Sigmoid colon (tissue), 6 donors: ENCODE measurements at regions not wholly inside any gene's neighbourhood (a gene's known extent, or its start where the extent isn't known, plus 50 kb on each side); places are given as distances from the start of the nearest gene placed in this dataset.
A peak's percentile ranks its signal among the peaks of the same experiment; 100 is the strongest.

Source experiments
- DNase-seq: peaks from one replicate; pipeline ENCODE4 v3.0.0-alpha.2; 2019
- H3K27ac ChIP-seq, 4 donors: fragments of 200-600 bp; sonication (generic); one replicate each; pipeline ENCODE4 v1.5.1; 2016 to 2019; ENCODE audit warnings: mild to moderate bottlenecking in 1 of 4
- H3K27me3 ChIP-seq, 3 donors: fragments of 200-600 bp; sonication (generic); one replicate each; pipeline ENCODE4 v1.5.1; 2019; ENCODE audit warnings: mild to moderate bottlenecking in 1 of 3
- H3K36me3 ChIP-seq, 4 donors: fragments of 200-600 bp; sonication (generic); one replicate each; pipeline ENCODE4 v1.5.1; 2016 to 2019
- H3K4me1 ChIP-seq, 4 donors: fragments of 200-600 bp; sonication (generic); one replicate each; pipeline ENCODE4 v1.5.1; 2017 to 2019
- H3K4me3 ChIP-seq, 4 donors: fragments of 200-600 bp; sonication (generic); one replicate each; pipeline ENCODE4 v1.5.1; 2017 to 2019; ENCODE audit warnings: mild to moderate bottlenecking in 2 of 4, moderate library complexity in 1 of 4
- H3K9me3 ChIP-seq, 4 donors: fragments of 200-600 bp in 3 of 4; sonication (generic) in 3 of 4; one replicate each; pipeline versions ENCODE4 v1.5.1 to v1.6.1; 2013 to 2019
- EP300 ChIP-seq, 4 donors: sonication (generic); formaldehyde crosslinking; IDR thresholded peaks; one replicate each; pipeline ENCODE4 v1.6.1; 2017; ENCODE audit warnings: antibody characterized with exemption in 4 of 4
- POLR2A ChIP-seq, 2 donors: fragments of 450-650 bp; IDR thresholded peaks; one replicate each; pipeline ENCODE4 v1.6.1; 2016; ENCODE audit warnings: antibody characterized with exemption in 2 of 2, mild to moderate bottlenecking in 2 of 2, moderate library complexity in 2 of 2
- POLR2AphosphoS5 ChIP-seq, 4 donors: sonication (generic); formaldehyde crosslinking; IDR thresholded peaks; one replicate each; pipeline ENCODE4 v1.6.1; 2017; ENCODE audit warnings: antibody characterized with exemption in 4 of 4
- WGBS, 2 donors: extraction: QIAGEN DNeasy Blood & Tissue Kit; methylation state at CpG; one replicate each; pipeline ENCODE4 v1.1.7; 2013; 5-methylcytosine and 5-hydroxymethylcytosine counted together
- intact Hi-C: fragments of 100-400 bp; cut with DNase I; formaldehyde crosslinking; loops from one replicate; pipeline ENCODE4 v1.15.1; 2023
- TF ChIP-seq, protein P1 (sequence below), 4 experiments: fragments of 450-650 bp in 3 of 4; fragments of 200-600 bp in 1 of 4; IDR thresholded peaks; one replicate each; pipeline ENCODE4 v1.5.1; 2016 to 2019; ENCODE audit warnings: antibody characterized with exemption in 4 of 4, mild to moderate bottlenecking in 3 of 4, moderate library complexity in 2 of 4
- donor health status: healthy with polysubstance abuse.
- donor health status: healthy.

DNA sequence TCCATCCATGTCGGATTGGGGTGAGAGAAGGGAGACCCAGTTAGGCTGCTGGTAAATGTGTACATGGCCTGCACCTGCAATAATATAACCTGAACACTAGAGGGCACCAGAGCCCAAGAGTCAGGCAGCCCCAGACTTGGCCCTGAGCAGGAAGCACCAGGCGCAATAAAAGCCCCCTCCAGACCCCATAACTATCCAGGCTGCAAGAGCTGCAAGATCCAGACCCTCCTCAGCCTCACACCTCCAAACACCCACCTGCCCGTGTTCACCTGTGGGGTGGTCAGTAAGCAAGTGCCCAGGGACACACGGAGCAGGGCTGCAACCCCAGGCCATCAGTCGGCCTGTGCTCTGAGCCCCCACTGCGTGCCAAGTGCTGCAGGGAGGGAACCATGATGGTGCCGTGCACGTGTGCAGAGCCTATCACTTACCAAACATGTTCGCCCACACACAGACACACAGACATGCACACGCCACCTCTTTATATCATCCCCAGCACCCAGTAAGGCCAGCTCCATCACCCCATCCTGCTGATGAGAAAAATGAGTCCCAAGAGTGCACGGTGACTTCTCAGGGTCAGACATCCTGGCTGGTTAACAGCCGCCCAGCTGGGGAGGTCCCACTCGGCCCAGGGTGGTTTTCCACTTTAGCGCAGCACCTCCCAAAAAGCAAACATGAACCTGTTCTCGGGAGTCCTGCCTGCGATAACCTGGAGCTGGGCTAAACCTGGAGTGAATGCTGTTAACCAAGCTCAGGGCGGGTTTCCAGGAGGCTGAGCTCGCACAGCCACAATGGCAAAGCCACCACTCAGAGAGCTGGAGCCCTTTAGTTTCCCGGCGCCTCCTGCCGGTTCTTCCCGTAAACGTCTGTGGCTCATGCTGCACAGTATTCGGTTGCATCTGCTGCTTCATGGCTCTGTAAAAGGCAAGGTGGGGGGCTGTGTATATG lies 439.8 kb downstream of the SOX9 start:
- intact Hi-C loops: no loop called here
- DNase-seq: no peak
- H3K36me3 ChIP-seq: no peaks in the 10 kb centered on the region
- WGBS, 2 donors: 15 to 57% methylated on average over 24 of the region's 24 CpGs
- H3K4me3 ChIP-seq: no peak overlapping the region
- no peaks in the 10 kb centered on the region for H3K4me1 ChIP-seq
- no peaks in the 10 kb centered on the region for H3K9me3 ChIP-seq
- no peak overlapping the region for H3K27ac ChIP-seq
- peaks cover 0 to 8% (median 0%) of the 10 kb centered on the region in 3 donors for H3K27me3 ChIP-seq
- TF ChIP-seq POLR2AphosphoS5 (IDR thresholded peaks at IDR 0.05) (no peak), POLR2A (IDR thresholded peaks at IDR 0.05) (no peak), EP300 (IDR thresholded peaks at IDR 0.05) (no peak)
- TF ChIP-seq, protein P1, sequence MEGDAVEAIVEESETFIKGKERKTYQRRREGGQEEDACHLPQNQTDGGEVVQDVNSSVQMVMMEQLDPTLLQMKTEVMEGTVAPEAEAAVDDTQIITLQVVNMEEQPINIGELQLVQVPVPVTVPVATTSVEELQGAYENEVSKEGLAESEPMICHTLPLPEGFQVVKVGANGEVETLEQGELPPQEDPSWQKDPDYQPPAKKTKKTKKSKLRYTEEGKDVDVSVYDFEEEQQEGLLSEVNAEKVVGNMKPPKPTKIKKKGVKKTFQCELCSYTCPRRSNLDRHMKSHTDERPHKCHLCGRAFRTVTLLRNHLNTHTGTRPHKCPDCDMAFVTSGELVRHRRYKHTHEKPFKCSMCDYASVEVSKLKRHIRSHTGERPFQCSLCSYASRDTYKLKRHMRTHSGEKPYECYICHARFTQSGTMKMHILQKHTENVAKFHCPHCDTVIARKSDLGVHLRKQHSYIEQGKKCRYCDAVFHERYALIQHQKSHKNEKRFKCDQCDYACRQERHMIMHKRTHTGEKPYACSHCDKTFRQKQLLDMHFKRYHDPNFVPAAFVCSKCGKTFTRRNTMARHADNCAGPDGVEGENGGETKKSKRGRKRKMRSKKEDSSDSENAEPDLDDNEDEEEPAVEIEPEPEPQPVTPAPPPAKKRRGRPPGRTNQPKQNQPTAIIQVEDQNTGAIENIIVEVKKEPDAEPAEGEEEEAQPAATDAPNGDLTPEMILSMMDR (IDR thresholded peaks at IDR 0.05): peak in 3 of 4 experiments; percentile 42 to 78 (median 71)

DNA sequence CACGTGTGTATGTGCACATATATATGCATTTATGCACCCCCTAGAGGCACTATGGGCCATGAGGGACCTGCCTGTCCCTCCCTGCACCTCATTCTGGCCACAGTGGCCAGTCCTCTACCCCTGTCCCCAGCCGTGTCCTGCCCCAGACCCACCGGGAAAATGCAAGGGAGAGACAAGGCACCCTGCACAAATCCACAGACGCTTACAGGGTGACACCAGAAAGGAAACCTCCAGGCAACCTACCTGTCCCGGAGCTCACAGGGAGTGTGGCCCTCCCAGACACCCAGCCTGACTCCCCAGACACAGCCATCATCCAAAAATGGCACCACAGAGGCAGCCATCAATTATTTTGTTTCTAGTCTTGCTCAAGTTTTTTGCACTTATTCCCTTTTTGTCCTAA lies 440.4 kb downstream of the SOX9 start:
- H3K4me3 ChIP-seq: no peak overlapping the region
- H3K27me3 ChIP-seq: peaks cover 0 to 8% (median 0%) of the 10 kb centered on the region in 3 donors
- TF ChIP-seq POLR2AphosphoS5 (IDR thresholded peaks at IDR 0.05) (no peak), EP300 (IDR thresholded peaks at IDR 0.05) (no peak), POLR2A (IDR thresholded peaks at IDR 0.05) (no peak)
- TF ChIP-seq, protein P1 (IDR thresholded peaks at IDR 0.05): no peak
- H3K9me3 ChIP-seq: no peaks in the 10 kb centered on the region
- no peaks in the 10 kb centered on the region for H3K36me3 ChIP-seq
- H3K4me1 ChIP-seq: no peaks in the 10 kb centered on the region
- 33 to 69% methylated on average over 5 of the region's 5 CpGs for WGBS, 2 donors
- no peak for DNase-seq
- intact Hi-C loops: no loop called here
- no peak overlapping the region for H3K27ac ChIP-seq

DNA sequence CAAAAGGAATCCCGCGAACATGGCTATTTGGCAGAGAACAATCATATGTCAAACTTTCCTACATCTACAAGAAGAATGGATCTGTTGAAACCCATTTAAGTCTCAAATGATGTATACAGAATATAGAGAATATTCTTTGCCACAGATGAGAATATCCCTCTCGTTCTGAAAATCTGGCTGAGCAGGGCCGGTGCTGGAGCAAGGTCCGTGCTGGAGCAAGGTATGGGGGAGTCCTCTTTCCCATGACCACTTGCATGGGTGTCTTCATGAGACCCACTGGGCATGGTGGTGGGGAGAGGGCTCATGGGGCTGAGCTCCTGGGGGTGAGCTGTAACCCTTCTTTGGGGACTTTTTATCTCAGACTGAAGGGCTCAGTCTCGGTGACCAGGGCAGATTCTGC lies 440.9 kb downstream of the SOX9 start:
- Histone ChIP-seq H3K27me3 (peaks cover 0 to 5% (median 0%) of the 10 kb centered on the region in 3 donors), H3K27ac (no peak overlapping the region), H3K36me3 (no peaks in the 10 kb centered on the region), H3K4me3 (no peak overlapping the region), H3K4me1 (no peaks in the 10 kb centered on the region), H3K9me3 (no peaks in the 10 kb centered on the region)
- 89 to 90% methylated on average over 6 of the region's 6 CpGs for WGBS, 2 donors
- DNase-seq: no peak
- intact Hi-C loops: no loop called here
- no peak for TF ChIP-seq POLR2A (IDR thresholded peaks at IDR 0.05)

DNA sequence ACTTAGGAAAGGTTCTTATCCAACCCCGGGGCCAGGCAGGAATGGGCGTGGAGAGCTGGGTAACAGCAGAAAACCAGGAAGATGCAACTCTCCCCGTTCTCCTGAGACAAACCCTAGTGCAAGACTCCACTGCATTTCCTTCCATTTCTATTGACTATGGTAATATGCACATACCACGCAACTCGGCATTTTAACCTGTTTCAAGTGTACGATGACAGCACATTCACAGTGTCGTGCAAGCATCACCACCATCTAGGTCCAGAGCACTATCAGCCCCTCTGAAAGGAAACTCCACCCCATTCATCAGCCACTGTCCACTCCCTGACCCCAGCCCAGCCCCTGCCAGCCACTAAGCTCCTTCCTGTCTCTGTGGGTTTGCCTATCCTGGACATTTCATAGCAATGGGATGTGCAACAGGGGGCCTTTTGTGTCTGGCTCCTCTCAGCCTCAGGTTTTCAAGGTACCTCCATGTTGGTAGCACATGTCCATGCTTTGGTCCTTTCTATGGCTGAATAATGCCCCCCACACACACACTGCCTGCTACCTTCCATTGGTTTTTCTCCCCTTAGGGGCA lies 441.9 kb downstream of the SOX9 start:
- Histone ChIP-seq H3K9me3 (no peaks in the 10 kb centered on the region), H3K27me3 (no peaks in the 10 kb centered on the region), H3K4me1 (no peaks in the 10 kb centered on the region), H3K36me3 (no peaks in the 10 kb centered on the region), H3K4me3 (no peak overlapping the region), H3K27ac (no peak overlapping the region)
- intact Hi-C loops: no loop called here
- no peak for DNase-seq
- TF ChIP-seq EP300 (IDR thresholded peaks at IDR 0.05) (no peak), POLR2AphosphoS5 (IDR thresholded peaks at IDR 0.05) (no peak), POLR2A (IDR thresholded peaks at IDR 0.05) (no peak)
- TF ChIP-seq, protein P1 (IDR thresholded peaks at IDR 0.05): no peak
- WGBS, 2 donors: 65 to 83% methylated on average over 7 of the region's 7 CpGs

DNA sequence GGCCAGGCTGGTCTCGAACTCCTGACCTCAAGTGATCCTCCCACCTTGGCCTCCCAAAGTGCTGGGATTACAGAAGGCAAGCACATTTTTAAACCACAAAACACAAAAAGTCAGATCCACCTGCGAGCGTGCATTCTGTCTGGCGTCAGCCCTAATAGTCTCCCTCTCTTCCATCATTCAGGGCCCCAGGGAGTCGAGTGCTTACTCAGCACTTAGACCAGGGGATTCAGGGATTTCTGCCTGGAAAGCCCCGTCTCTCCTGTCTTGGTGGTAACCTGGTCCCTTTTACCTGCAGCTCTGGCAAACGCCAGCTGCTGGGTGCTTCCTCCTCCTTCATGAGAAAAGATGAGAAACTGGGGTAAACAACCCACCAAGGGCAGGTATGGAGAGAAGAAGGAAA lies 443.1 kb downstream of the SOX9 start:
- intact Hi-C loops: no loop called here
- Histone ChIP-seq H3K4me1 (no peaks in the 10 kb centered on the region), H3K27ac (no peak overlapping the region), H3K36me3 (no peaks in the 10 kb centered on the region), H3K4me3 (no peak overlapping the region), H3K27me3 (peaks cover 0 to 1% (median 0%) of the 10 kb centered on the region in 3 donors), H3K9me3 (no peaks in the 10 kb centered on the region)
- no peak for DNase-seq
- 90 to 93% methylated on average over 7 of the region's 7 CpGs for WGBS, 2 donors
- TF ChIP-seq EP300 (IDR thresholded peaks at IDR 0.05) (no peak), POLR2A (IDR thresholded peaks at IDR 0.05) (no peak), POLR2AphosphoS5 (IDR thresholded peaks at IDR 0.05) (no peak)
- TF ChIP-seq, protein P1 (IDR thresholded peaks at IDR 0.05): no peak
